ENCODE measurements at regions not wholly inside any gene's neighbourhood (a gene's known extent, or its start where the extent isn't known, plus 50 kb on each side); places are given as distances from the start of the nearest gene placed in this dataset.

DNA sequence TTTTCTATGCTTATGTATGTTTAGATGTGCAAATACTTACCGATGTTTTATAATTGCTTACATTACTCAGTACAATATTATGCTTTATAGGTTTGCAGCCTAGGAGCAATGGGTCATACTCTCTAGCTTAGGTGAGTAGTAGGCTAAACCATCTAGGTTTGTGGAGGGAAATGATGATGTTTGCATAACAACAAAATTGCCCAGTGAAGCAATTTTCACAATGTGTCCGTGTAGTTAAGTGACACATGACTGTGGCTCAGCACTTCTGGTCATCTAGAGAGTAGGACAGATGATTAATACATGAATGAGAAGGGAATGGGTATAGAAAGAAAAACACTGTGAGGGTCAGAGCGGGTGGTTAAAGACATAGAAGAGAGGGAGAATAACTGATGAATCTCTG lies 2116.2 kb upstream of the PIK3C3 start:
- no peaks in the 10 kb centered on the region for H3K27me3 ChIP-seq (replicated peaks; ENCODE audit: insufficient read depth)
- ATAC-seq (ENCODE audit: insufficient number of reproducible peaks, low FRiP score, low read depth) (no peak), DNase-seq (ENCODE audit: low spot score) (no peak)
- no peaks in the 10 kb centered on the region for H3K9me3 ChIP-seq
- no peak overlapping the region for H3K27ac ChIP-seq
- no peaks in the 10 kb centered on the region for H3K36me3 ChIP-seq
- H3K4me3 ChIP-seq, result no peak overlapping the region
- TF ChIP-seq, protein P1, sequence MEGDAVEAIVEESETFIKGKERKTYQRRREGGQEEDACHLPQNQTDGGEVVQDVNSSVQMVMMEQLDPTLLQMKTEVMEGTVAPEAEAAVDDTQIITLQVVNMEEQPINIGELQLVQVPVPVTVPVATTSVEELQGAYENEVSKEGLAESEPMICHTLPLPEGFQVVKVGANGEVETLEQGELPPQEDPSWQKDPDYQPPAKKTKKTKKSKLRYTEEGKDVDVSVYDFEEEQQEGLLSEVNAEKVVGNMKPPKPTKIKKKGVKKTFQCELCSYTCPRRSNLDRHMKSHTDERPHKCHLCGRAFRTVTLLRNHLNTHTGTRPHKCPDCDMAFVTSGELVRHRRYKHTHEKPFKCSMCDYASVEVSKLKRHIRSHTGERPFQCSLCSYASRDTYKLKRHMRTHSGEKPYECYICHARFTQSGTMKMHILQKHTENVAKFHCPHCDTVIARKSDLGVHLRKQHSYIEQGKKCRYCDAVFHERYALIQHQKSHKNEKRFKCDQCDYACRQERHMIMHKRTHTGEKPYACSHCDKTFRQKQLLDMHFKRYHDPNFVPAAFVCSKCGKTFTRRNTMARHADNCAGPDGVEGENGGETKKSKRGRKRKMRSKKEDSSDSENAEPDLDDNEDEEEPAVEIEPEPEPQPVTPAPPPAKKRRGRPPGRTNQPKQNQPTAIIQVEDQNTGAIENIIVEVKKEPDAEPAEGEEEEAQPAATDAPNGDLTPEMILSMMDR (IDR thresholded peaks at IDR 0.05), result no peak
- no peaks in the 10 kb centered on the region for H3K4me1 ChIP-seq (ENCODE audit: control insufficient read depth in 1 of 2, low read depth in 2 of 2)

DNA sequence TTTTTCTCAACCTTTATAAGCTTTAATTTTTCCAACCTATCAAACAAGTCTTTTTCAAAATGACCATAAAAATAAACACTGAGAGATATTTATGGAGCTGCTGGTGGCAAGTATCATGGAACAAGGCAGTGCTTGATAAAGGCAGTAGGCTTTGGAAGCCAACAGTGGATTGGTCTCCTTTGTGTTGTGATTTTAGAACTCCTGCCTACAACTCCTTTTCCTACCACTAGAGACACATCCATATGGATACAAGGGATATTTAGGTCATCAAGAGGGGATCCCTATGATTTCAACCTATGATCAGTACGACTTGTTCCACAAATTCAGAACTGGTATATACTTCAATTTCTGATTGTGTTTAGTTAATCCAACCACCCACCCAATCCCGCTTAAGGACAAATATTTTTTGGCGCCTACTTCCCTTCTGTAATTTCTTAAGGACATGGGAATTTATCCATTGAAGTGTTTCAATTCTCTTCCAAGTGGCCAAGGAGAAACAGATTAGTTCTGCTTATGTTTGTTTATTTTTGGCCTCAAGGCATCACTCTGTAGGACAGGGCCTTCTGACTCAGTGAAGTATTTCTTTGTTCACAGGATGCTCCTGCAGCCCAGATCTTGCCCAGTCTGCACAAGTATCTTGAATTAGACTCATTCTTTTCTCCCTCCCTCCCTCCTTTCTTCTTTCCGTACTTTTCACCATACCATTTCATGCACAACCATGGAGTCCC lies 2119.6 kb upstream of the PIK3C3 start:
- ATAC-seq (ENCODE audit: insufficient number of reproducible peaks, low FRiP score, low read depth) (no peak), DNase-seq (ENCODE audit: low spot score) (no peak)
- TF ChIP-seq, protein P1 (IDR thresholded peaks at IDR 0.05), result no peak

DNA sequence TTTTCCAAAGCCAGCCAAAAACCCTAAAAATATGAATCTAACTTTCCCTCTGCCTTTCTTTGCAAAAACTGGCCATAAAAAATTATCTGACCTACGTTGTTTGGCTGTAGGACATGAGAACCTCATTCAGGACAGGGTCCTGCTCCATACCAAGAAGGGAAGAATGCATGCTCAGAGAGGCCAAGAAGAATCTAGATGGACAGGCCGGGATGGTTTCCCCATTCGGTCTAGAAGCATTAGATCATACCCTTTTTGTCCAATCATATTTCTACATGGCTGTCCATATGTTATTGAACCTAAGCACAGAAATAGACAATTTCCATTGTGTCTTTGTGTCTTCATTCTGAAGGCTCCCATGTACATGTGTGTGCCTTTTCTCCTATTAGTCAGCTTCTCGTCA lies 2120.4 kb upstream of the PIK3C3 start:
- ATAC-seq (ENCODE audit: insufficient number of reproducible peaks, low FRiP score, low read depth) (no peak), DNase-seq (ENCODE audit: low spot score) (no peak)
- Histone ChIP-seq H3K27me3 (replicated peaks; ENCODE audit: insufficient read depth) (no peaks in the 10 kb centered on the region), H3K36me3 (no peaks in the 10 kb centered on the region), H3K4me3 (no peak overlapping the region), H3K9me3 (no peaks in the 10 kb centered on the region), H3K27ac (no peak overlapping the region), H3K4me1 (ENCODE audit: control insufficient read depth in 1 of 2, low read depth in 2 of 2) (no peaks in the 10 kb centered on the region)
- TF ChIP-seq, protein P1 (IDR thresholded peaks at IDR 0.05), result no peak

More for the DNA sequence above, 2119.6 kb upstream of the PIK3C3 start:
- Histone ChIP-seq H3K4me3 (no peak overlapping the region), H3K27me3 (replicated peaks; ENCODE audit: insufficient read depth) (no peaks in the 10 kb centered on the region), H3K27ac (no peak overlapping the region), H3K4me1 (ENCODE audit: control insufficient read depth in 1 of 2, low read depth in 2 of 2) (no peaks in the 10 kb centered on the region), H3K9me3 (no peaks in the 10 kb centered on the region), H3K36me3 (no peaks in the 10 kb centered on the region)

DNA sequence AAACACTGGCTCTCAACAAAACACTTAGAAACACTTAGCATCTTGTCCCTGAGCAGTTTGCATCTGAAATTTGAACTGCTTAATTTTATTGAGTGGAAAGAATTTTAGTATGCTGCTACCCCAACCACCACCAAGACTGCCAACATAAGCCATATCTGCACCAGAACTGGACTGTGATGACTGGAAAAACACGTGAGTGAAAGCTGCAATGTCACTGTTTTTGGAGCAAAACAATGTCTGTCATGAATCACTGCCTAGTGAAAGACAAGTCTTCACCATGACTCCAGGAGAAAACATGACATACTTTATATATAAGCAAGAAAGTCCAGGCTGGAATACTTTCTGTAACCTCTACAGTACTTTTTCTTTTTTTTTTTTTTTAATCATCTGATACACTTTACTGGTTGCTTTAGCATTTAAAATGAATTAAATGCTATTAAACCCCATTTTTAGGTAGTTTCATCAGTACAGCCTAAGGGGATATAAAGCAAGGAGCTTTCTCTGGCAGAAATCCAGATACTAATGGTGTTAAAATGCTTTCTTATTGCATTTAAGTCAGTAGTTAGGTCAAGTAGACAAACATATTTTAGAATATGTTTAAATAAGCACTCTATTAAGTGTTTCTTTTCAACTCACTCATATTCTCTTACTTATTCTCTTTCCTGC lies 2129.4 kb upstream of the PIK3C3 start:
- DNase-seq (ENCODE audit: low spot score), result no peak
- TF ChIP-seq, protein P1 (IDR thresholded peaks at IDR 0.05), result no peak
- Histone ChIP-seq H3K4me1 (ENCODE audit: control insufficient read depth in 1 of 2, low read depth in 2 of 2) (no peaks in the 10 kb centered on the region), H3K27me3 (replicated peaks; ENCODE audit: insufficient read depth) (no peaks in the 10 kb centered on the region), H3K9me3 (no peaks in the 10 kb centered on the region), H3K27ac (no peak overlapping the region), H3K4me3 (no peak overlapping the region), H3K36me3 (no peaks in the 10 kb centered on the region)
- ATAC-seq (ENCODE audit: insufficient number of reproducible peaks, low FRiP score, low read depth), result no peak

GRCh38 chr18:39806525-39806924 lies 2148.5 kb upstream of the PIK3C3 start:
- H3K4me3 ChIP-seq, result no peak overlapping the region
- DNase-seq (ENCODE audit: low spot score) (no peak), ATAC-seq (ENCODE audit: insufficient number of reproducible peaks, low FRiP score, low read depth) (no peak)
- no peaks in the 10 kb centered on the region for H3K27me3 ChIP-seq (replicated peaks; ENCODE audit: insufficient read depth)
- no peaks in the 10 kb centered on the region for H3K36me3 ChIP-seq
- H3K9me3 ChIP-seq, result no peaks in the 10 kb centered on the region
- H3K4me1 ChIP-seq (ENCODE audit: control insufficient read depth in 1 of 2, low read depth in 2 of 2), result no peaks in the 10 kb centered on the region
- H3K27ac ChIP-seq, result no peak overlapping the region
- TF ChIP-seq, protein P1 (IDR thresholded peaks at IDR 0.05), result no peak
